GM12873 (cell line): ENCODE measurements at regions not wholly inside any gene's neighbourhood (a gene's known extent, or its start where the extent isn't known, plus 50 kb on each side); places are given as distances from the start of the nearest gene placed in this dataset.

ENCODE experiments used
- TF ChIP-seq, protein P1 (sequence below): IDR thresholded peaks from 2 replicates; pipeline ENCODE4 v1.5.1; 2012; ENCODE audit warnings: low read depth, mild to moderate bottlenecking, moderate library complexity, low read length, control low read depth; ENCODE audit not compliant: insufficient read depth; ENCODE audit errors: missing control alignments

- TF ChIP-seq, protein P1, sequence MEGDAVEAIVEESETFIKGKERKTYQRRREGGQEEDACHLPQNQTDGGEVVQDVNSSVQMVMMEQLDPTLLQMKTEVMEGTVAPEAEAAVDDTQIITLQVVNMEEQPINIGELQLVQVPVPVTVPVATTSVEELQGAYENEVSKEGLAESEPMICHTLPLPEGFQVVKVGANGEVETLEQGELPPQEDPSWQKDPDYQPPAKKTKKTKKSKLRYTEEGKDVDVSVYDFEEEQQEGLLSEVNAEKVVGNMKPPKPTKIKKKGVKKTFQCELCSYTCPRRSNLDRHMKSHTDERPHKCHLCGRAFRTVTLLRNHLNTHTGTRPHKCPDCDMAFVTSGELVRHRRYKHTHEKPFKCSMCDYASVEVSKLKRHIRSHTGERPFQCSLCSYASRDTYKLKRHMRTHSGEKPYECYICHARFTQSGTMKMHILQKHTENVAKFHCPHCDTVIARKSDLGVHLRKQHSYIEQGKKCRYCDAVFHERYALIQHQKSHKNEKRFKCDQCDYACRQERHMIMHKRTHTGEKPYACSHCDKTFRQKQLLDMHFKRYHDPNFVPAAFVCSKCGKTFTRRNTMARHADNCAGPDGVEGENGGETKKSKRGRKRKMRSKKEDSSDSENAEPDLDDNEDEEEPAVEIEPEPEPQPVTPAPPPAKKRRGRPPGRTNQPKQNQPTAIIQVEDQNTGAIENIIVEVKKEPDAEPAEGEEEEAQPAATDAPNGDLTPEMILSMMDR: no peak
Observed at GRCh38 chr18:43420091-43420490, 142.8 kb upstream of the SYT4 start.

GRCh38 chr18:43420950-43421349 lies 143.7 kb upstream of the SYT4 start:
- TF ChIP-seq, protein P1: peak; percentile 39

GRCh38 chr18:43422518-43422917 lies 145.2 kb upstream of the SYT4 start:
- TF ChIP-seq, protein P1: peak; percentile 25

DNA sequence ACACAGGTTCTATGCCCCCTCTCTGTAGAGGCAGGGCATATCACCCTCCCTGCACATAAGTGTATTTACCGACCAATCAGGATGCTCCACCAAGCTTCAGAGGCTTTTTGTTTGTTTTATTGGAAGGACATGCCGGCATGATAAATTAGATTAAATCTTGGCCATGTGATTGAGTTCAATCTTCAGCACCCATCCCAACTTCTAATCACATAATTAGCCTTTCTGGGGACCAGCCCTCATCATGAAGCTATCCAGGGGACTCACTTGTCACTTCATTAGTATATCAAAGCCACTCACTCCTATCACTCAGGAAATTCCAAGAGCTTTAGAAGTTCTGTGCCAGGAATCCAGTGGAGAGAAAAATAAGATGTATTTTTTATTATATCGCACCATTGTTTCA lies 158.6 kb upstream of the SYT4 start:
- TF ChIP-seq, protein P1: no peak

DNA sequence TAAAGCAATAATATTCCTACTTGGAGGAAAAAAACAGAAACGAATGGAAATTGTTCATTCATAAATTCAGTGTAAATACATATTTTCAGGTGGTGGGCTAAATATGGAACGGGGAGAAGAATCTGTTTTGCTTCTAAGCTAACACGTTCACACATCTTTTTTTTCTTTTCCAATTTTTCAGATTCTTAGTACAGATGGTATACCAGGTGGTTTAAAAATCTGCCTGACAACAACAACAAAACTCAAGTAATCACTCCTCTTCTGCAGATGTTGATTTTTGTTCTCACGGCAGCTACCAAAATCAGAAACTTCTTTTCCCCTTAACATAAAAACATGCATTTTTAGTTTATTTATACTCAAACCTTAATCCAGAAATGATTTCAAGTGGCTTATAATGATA lies 164.8 kb upstream of the SYT4 start:
- TF ChIP-seq, protein P1: no peak

DNA sequence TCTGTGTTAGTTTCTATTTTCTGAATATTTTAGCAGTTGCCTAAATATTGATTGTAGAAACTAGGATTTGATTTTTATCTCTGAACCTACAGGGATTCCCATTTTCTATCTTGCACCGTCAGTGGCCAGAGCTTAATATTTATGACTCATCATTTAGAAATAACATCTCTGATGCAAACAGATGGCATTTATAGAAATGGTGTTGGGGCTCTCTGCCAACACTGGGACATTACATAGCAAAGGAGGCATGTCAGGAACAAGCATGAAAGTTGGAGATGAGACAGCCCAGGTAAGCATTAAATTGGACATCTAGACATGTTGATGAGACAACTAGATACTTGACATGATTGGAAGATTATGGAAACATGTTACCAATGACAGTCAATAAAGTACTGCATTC lies 165.3 kb upstream of the SYT4 start:
- TF ChIP-seq, protein P1: no peak

- TF ChIP-seq, protein P1: no peak
Observed at GRCh38 chr18:43465483-43465882, 188.2 kb upstream of the SYT4 start.
